HG03097 (cell line): ENCODE measurements at regions not wholly inside any gene's neighbourhood (a gene's known extent, or its start where the extent isn't known, plus 50 kb on each side); places are given as distances from the start of the nearest gene placed in this dataset.
"Not testable (repeated sequence)": the region's sequence is repeated elsewhere in the genome, so short reads cannot be mapped to it uniquely, and the experiment has no call there.

Experiments used
- ATAC-seq: cut with Tn5 transposase; IDR thresholded peaks from one replicate; pipeline ENCODE4 v1.9.1; 2021; ENCODE audit not compliant: unreplicated experiment, low FRiP score

GRCh38 chr6:27827477-27827876, 84.7 kb downstream of the OR2B2 start:
- ATAC-seq = not testable (repeated sequence)

- not testable (repeated sequence) for ATAC-seq
These were observed 85.6 kb downstream of the OR2B2 start for GRCh38 chr6:27826612-27826985.

GRCh38 chr6:27825848-27826611, 86.2 kb downstream of the OR2B2 start:
- ATAC-seq = not testable (repeated sequence)

- peak; percentile 5 for ATAC-seq
These were observed 87.0 kb downstream of the OR2B2 start for GRCh38 chr6:27825025-27825793.

GRCh38 chr6:27824211-27825024, 87.8 kb downstream of the OR2B2 start:
- peak; percentile 60 for ATAC-seq

- ATAC-seq = peak; percentile 20
These were observed 88.4 kb downstream of the OR2B2 start for GRCh38 chr6:27823714-27824210.

GRCh38 chr6:27816906-27817305, 95.3 kb downstream of the OR2B2 start:
- ATAC-seq = no peak

GRCh38 chr6:27814665-27815424, 97.4 kb downstream of the OR2B2 start:
- peak; percentile 61 for ATAC-seq

- ATAC-seq = not testable (repeated sequence)
These were observed 97.9 kb downstream of the OR2B2 start for GRCh38 chr6:27814415-27814664.

GRCh38 chr6:27812805-27813492, 99.2 kb downstream of the OR2B2 start:
- ATAC-seq = no peak

- ATAC-seq = no peak
These were observed 100.0 kb downstream of the OR2B2 start for GRCh38 chr6:27812078-27812804.

- ATAC-seq = no peak
These were observed 100.8 kb downstream of the OR2B2 start for GRCh38 chr6:27811451-27811772.

GRCh38 chr6:27810768-27811450, 101.3 kb downstream of the OR2B2 start:
- no peak for ATAC-seq

GRCh38 chr6:27809939-27810767, 102.0 kb downstream of the OR2B2 start:
- peak; percentile 28 for ATAC-seq

GRCh38 chr6:27809067-27809938, 102.9 kb downstream of the OR2B2 start:
- ATAC-seq = no peak

- ATAC-seq = peak; percentile 14
These were observed 103.7 kb downstream of the OR2B2 start for GRCh38 chr6:27808242-27809066.
